Fibroblast of lung (primary cell): ENCODE measurements at regions not wholly inside any gene's neighbourhood (a gene's known extent, or its start where the extent isn't known, plus 50 kb on each side); places are given as distances from the start of the nearest gene placed in this dataset.
A peak's percentile ranks its signal among the peaks of the same experiment; 100 is the strongest.

Experiments
- DNase-seq, 2 donors: peaks; one replicate each; pipeline versions ENCODE4 v3.0.0 to v3.0.0-alpha.2; 2010; ENCODE audit warnings: low read depth in 2 of 2
- H2AFZ ChIP-seq: 2 replicates; pipeline ENCODE4 v1.5.1; 2012; ENCODE audit warnings: low read length, control low read depth, inconsistent platforms
- H3K27ac ChIP-seq: 2 replicates; pipeline ENCODE4 v1.5.1; 2011; ENCODE audit warnings: low read length, control low read depth; ENCODE audit not compliant: insufficient read depth
- H3K27me3 ChIP-seq: 2 replicates; pipeline ENCODE4 v1.5.1; 2011; ENCODE audit warnings: mild to moderate bottlenecking, low read length; ENCODE audit not compliant: control insufficient read depth, insufficient read depth
- H3K36me3 ChIP-seq: 2 replicates; pipeline ENCODE4 v1.5.1; 2011; ENCODE audit warnings: low read length; ENCODE audit not compliant: control insufficient read depth, insufficient read depth
- H3K4me1 ChIP-seq: 2 replicates; pipeline ENCODE4 v1.5.1; 2011; ENCODE audit warnings: low read length; ENCODE audit not compliant: control insufficient read depth, insufficient read depth; ENCODE audit errors: extremely low read depth
- H3K4me2 ChIP-seq: 2 replicates; pipeline ENCODE4 v1.5.1; 2011; ENCODE audit warnings: low read length, control low read depth; ENCODE audit not compliant: insufficient read depth; ENCODE audit errors: extremely low read depth
- H3K4me3 ChIP-seq, 4 experiments: fragments of 200-600 bp in 1 of 4; sonication (generic) in 1 of 4; replicated peaks in 1 of 4; 2 replicates each; pipeline ENCODE4 v1.5.1; 2011 to 2016; ENCODE audit warnings: low read length in 4 of 4, low read depth in 3 of 4, mild to moderate bottlenecking in 3 of 4, control low read depth in 2 of 4, inconsistent platforms in 1 of 4, mixed read lengths in 1 of 4; ENCODE audit not compliant: insufficient read depth in 1 of 4; ENCODE audit errors: control extremely low read depth in 1 of 4
- H3K79me2 ChIP-seq: 2 replicates; pipeline ENCODE4 v1.5.1; 2012; ENCODE audit warnings: mild to moderate bottlenecking, low read length, inconsistent platforms; ENCODE audit not compliant: control insufficient read depth, insufficient read depth
- H3K9ac ChIP-seq: 2 replicates; pipeline ENCODE4 v1.5.1; 2011; ENCODE audit warnings: mild to moderate bottlenecking, low read length, control low read depth; ENCODE audit not compliant: insufficient read depth
- H3K9me3 ChIP-seq: 2 replicates; pipeline ENCODE4 v1.5.1; 2012; ENCODE audit warnings: low read depth, low read length; ENCODE audit not compliant: control insufficient read depth, insufficient read depth
- H4K20me1 ChIP-seq: 2 replicates; pipeline ENCODE4 v1.5.1; 2011; ENCODE audit warnings: low read length; ENCODE audit not compliant: control insufficient read depth, insufficient read depth; ENCODE audit errors: extremely low read depth
- EZH2 ChIP-seq: IDR thresholded peaks from 2 replicates; pipeline ENCODE4 v1.5.1; 2012; ENCODE audit warnings: low read length, control low read depth, mild to moderate bottlenecking; ENCODE audit errors: missing control alignments
- TF ChIP-seq, protein P1 (sequence below), 2 donors: IDR thresholded peaks in 1 of 2; conservative IDR thresholded peaks in 1 of 2; 1 replicate in 1 of 2; 2 replicates in 1 of 2; pipeline ENCODE4 v1.5.1; 2011 to 2012; ENCODE audit warnings: low read length in 2 of 2, control low read depth in 1 of 2, inconsistent platforms in 1 of 2, low read depth in 1 of 2, mild to moderate bottlenecking in 1 of 2

DNA sequence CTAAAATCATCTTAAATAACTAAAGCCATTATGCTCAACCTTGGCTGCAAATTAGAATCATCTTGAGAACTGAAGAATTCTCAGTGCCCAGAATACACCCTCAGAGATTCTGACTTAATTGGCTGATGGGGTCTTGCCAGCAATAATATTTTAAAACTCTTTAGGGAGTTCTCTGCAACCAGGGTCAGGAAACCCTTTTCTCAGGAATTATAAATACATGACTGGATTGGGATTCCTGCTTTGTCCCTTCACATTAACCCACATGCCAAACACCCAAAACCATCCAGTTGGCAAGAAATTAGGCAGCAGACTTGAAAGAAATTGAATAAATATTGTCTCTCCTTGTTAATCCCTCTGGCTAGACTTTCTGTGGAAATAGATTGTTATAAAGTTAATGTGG is 482.3 kb upstream of the NECTIN3 start:
- no peaks in the 10 kb centered on the region for H3K36me3 ChIP-seq
- no peaks in the 10 kb centered on the region for H3K4me1 ChIP-seq
- H4K20me1 ChIP-seq, result no peaks in the 10 kb centered on the region
- peak in 1 of 2 donors; percentile 4 for DNase-seq
- no peaks in the 10 kb centered on the region for H3K79me2 ChIP-seq
- TF ChIP-seq, protein P1, sequence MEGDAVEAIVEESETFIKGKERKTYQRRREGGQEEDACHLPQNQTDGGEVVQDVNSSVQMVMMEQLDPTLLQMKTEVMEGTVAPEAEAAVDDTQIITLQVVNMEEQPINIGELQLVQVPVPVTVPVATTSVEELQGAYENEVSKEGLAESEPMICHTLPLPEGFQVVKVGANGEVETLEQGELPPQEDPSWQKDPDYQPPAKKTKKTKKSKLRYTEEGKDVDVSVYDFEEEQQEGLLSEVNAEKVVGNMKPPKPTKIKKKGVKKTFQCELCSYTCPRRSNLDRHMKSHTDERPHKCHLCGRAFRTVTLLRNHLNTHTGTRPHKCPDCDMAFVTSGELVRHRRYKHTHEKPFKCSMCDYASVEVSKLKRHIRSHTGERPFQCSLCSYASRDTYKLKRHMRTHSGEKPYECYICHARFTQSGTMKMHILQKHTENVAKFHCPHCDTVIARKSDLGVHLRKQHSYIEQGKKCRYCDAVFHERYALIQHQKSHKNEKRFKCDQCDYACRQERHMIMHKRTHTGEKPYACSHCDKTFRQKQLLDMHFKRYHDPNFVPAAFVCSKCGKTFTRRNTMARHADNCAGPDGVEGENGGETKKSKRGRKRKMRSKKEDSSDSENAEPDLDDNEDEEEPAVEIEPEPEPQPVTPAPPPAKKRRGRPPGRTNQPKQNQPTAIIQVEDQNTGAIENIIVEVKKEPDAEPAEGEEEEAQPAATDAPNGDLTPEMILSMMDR (conservative IDR thresholded peaks at IDR 0.05 in 1 of 2, IDR thresholded peaks at IDR 0.05 in 1 of 2; ENCODE audit: low read depth in 1 of 2, low read length in 2 of 2), result no peak
- no peak for TF ChIP-seq EZH2
- no peaks in the 10 kb centered on the region for H3K9me3 ChIP-seq
- no peaks in the 10 kb centered on the region for H3K27me3 ChIP-seq
- H3K27ac ChIP-seq, result no peak overlapping the region
- no peak overlapping the region for H3K9ac ChIP-seq
- no peak overlapping the region for H3K4me2 ChIP-seq
- no peak overlapping the region for H3K4me3 ChIP-seq
- no peak overlapping the region for H2AFZ ChIP-seq

DNA sequence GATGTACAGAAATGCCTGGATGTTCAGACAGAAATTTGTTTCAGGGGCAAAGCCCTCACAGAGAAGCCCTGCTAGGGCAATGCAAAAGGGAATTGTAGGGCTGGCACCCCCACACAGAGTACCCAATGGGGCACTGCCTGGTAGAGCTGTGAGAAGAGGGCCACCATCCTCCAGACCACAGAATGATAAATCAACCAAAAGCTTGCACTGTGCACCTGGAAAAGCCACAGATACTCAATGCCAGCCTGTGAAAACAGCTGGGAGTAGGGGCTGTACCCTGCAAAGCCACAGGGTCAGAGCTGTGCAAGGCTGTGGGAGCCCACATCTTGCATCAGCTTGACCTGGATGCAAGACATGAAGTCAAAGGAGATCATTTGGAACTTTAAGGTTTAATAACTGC is 477.9 kb upstream of the NECTIN3 start:
- H2AFZ ChIP-seq, result no peak overlapping the region
- H3K27ac ChIP-seq, result no peak overlapping the region
- no peaks in the 10 kb centered on the region for H3K36me3 ChIP-seq
- no peak overlapping the region for H3K9ac ChIP-seq
- no peak overlapping the region for H3K4me2 ChIP-seq
- no peak for TF ChIP-seq EZH2
- TF ChIP-seq, protein P1 (conservative IDR thresholded peaks at IDR 0.05 in 1 of 2, IDR thresholded peaks at IDR 0.05 in 1 of 2; ENCODE audit: low read depth in 1 of 2, low read length in 2 of 2), result no peak
- H3K9me3 ChIP-seq, result no peaks in the 10 kb centered on the region
- H3K27me3 ChIP-seq, result no peaks in the 10 kb centered on the region
- H3K79me2 ChIP-seq, result no peaks in the 10 kb centered on the region
- no peak for DNase-seq
- H3K4me3 ChIP-seq, result no peak overlapping the region
- H4K20me1 ChIP-seq, result no peaks in the 10 kb centered on the region
- H3K4me1 ChIP-seq, result no peaks in the 10 kb centered on the region

DNA sequence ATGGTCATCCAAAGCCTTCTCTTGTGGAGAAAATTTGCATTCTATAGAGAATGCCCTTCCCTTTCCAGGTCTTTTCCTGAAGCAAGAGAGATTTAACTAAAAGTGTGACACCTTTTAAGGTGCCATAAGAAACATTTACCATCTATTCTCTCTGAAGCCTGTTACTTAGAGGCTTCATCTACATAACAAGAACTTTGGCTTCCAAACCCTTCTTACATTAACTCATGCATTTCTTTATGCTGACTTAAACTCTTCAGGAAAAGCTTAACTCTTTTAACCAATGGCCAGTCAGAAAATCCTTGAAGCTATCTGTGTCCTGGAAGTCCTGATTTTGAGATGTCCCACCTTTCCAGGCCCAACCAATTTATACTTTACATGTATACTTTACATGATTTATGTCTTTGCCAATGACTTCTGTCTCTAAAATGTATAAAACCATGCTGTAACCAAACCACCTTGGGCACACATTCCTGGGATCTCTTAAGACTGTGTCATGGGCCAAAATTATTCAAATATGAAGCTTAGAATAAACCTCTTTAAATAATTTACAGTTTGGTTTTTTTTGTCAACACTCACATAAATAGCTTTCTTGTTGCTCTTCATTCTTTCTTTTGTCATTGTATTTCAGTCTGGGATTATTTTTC is 472.6 kb upstream of the NECTIN3 start:
- H3K9me3 ChIP-seq, result no peaks in the 10 kb centered on the region
- DNase-seq, result peak; percentile 6 to 73
- no peaks in the 10 kb centered on the region for H3K79me2 ChIP-seq
- no peaks in the 10 kb centered on the region for H3K36me3 ChIP-seq
- H3K27me3 ChIP-seq, result no peaks in the 10 kb centered on the region
- TF ChIP-seq EZH2, result no peak
- TF ChIP-seq, protein P1 (conservative IDR thresholded peaks at IDR 0.05 in 1 of 2, IDR thresholded peaks at IDR 0.05 in 1 of 2; ENCODE audit: low read depth in 1 of 2, low read length in 2 of 2), result no peak
- no peak overlapping the region for H3K9ac ChIP-seq
- no peaks in the 10 kb centered on the region for H3K4me1 ChIP-seq
- no peak overlapping the region for H3K27ac ChIP-seq
- no peak overlapping the region for H3K4me3 ChIP-seq
- H4K20me1 ChIP-seq, result no peaks in the 10 kb centered on the region
- peak overlapping the region; percentile 10 for H2AFZ ChIP-seq
- H3K4me2 ChIP-seq, result no peak overlapping the region
